ENCODE measurements at regions not wholly inside any gene's neighbourhood (a gene's known extent, or its start where the extent isn't known, plus 50 kb on each side); places are given as distances from the start of the nearest gene placed in this dataset.

DNA sequence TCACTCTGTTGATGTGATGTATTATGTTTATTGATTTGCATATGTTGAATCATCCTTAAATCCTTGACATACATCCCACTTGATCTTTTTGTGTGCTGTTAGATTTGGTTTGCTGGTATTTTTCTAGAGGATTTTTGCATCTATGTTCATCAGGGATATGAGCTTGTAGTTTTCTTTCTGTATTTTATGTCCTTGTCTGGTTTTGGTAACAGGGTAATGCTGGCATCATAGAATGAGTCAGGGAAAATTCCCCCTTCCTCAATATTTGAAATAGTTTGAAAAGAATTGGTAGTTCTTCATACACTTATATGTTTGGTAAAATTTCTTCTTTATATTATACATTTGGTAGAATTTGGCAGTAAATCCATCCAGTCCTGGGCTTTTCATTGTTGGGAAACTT lies 89.4 kb upstream of the SLC13A1 start:
- TF ChIP-seq, protein P1, sequence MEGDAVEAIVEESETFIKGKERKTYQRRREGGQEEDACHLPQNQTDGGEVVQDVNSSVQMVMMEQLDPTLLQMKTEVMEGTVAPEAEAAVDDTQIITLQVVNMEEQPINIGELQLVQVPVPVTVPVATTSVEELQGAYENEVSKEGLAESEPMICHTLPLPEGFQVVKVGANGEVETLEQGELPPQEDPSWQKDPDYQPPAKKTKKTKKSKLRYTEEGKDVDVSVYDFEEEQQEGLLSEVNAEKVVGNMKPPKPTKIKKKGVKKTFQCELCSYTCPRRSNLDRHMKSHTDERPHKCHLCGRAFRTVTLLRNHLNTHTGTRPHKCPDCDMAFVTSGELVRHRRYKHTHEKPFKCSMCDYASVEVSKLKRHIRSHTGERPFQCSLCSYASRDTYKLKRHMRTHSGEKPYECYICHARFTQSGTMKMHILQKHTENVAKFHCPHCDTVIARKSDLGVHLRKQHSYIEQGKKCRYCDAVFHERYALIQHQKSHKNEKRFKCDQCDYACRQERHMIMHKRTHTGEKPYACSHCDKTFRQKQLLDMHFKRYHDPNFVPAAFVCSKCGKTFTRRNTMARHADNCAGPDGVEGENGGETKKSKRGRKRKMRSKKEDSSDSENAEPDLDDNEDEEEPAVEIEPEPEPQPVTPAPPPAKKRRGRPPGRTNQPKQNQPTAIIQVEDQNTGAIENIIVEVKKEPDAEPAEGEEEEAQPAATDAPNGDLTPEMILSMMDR (IDR thresholded peaks at IDR 0.05): no peak
- no peak for TF ChIP-seq POLR2A (IDR thresholded peaks at IDR 0.05)
